ENCODE measurements at regions not wholly inside any gene's neighbourhood (a gene's known extent, or its start where the extent isn't known, plus 50 kb on each side); places are given as distances from the start of the nearest gene placed in this dataset.

DNA sequence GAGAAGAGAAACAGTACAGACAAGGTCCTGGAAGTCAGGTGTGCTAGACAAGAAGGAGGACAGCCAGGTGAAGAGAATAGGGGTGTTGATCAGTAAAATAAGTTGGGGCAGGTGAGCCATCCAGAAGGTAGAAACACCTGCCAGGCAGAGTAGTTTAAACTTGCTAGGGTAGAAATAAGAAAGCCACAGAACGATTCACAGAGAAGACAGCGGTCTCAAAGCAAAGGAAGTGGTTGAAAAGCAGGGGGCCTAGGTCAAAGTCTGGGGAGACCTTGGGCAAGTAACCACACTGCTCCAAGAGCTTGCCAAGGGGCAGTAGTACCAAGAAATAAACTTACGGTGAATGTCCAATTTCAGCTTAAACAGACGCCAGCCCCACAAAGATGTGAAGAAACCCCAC is 116.6 kb upstream of the PROX1 start:
- Histone ChIP-seq H3K27ac (no peak overlapping the region), H3K27me3 (no peaks in the 10 kb centered on the region), H3K36me3 (no peaks in the 10 kb centered on the region), H3K4me1 (no peaks in the 10 kb centered on the region), H3K4me3 (no peak overlapping the region), H3K9me3 (no peaks in the 10 kb centered on the region)
- WGBS = 92% methylated on average over 4 of the region's 4 CpGs
- DNase-seq (ENCODE audit: low spot score in 2 of 2) = no peak
- TF ChIP-seq, protein P1, sequence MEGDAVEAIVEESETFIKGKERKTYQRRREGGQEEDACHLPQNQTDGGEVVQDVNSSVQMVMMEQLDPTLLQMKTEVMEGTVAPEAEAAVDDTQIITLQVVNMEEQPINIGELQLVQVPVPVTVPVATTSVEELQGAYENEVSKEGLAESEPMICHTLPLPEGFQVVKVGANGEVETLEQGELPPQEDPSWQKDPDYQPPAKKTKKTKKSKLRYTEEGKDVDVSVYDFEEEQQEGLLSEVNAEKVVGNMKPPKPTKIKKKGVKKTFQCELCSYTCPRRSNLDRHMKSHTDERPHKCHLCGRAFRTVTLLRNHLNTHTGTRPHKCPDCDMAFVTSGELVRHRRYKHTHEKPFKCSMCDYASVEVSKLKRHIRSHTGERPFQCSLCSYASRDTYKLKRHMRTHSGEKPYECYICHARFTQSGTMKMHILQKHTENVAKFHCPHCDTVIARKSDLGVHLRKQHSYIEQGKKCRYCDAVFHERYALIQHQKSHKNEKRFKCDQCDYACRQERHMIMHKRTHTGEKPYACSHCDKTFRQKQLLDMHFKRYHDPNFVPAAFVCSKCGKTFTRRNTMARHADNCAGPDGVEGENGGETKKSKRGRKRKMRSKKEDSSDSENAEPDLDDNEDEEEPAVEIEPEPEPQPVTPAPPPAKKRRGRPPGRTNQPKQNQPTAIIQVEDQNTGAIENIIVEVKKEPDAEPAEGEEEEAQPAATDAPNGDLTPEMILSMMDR (IDR thresholded peaks at IDR 0.05) = no peak
- TF ChIP-seq POLR2AphosphoS5 (IDR thresholded peaks at IDR 0.05) (no peak), EP300 (IDR thresholded peaks at IDR 0.05) (no peak), POLR2A (IDR thresholded peaks at IDR 0.05) (no peak)

DNA sequence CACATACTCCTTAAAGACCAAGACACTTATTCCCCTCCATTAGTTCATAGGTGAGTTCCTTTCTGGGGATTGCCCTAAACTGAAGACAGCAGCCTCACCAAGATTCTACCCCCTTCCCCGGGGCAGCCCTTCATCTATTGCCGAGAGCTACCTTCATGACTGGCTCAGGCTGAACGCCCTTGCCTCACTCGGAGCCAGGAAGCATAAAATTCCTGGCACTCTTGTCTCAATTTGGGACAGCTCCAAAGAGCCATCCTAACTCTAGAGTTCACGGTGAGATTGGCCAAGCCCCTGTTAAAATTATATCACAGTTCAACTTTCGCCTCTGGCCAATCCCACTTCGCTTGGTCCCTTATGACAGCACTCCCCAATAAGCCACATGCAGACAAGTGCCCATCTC is 113.0 kb upstream of the PROX1 start:
- no peak overlapping the region for H3K27ac ChIP-seq
- no peaks in the 10 kb centered on the region for H3K4me1 ChIP-seq
- DNase-seq (ENCODE audit: low spot score in 2 of 2) = no peak
- H3K36me3 ChIP-seq = no peaks in the 10 kb centered on the region
- no peaks in the 10 kb centered on the region for H3K27me3 ChIP-seq
- no peaks in the 10 kb centered on the region for H3K9me3 ChIP-seq
- WGBS = 75% methylated on average over 7 of the region's 7 CpGs
- TF ChIP-seq, protein P1 (IDR thresholded peaks at IDR 0.05) = no peak
- no peak for TF ChIP-seq POLR2AphosphoS5 (IDR thresholded peaks at IDR 0.05)
- TF ChIP-seq EP300 (IDR thresholded peaks at IDR 0.05) = no peak
- no peak for TF ChIP-seq POLR2A (IDR thresholded peaks at IDR 0.05)
- H3K4me3 ChIP-seq = no peak overlapping the region

DNA sequence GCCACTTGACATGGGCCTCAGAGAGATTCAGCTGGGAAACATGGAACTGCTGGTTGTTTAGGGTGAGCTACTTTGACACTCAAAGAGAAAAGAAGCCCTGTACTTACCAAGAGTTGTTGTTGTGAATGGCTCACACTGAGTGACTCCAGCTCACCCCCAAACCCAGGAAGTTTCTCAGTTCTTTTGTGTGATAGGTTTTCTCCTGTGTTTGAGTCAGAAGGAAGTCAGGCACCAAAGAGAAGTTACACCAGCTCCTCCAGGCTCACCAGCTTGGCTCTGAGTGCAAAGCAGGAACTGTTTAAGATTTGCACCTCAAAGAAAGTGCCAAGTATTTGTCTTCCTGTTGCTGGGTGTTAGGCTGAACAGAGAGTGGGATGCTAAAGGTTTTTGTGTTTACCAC is 111.2 kb upstream of the PROX1 start:
- DNase-seq (ENCODE audit: low spot score in 2 of 2) = no peak
- Histone ChIP-seq H3K4me1 (no peaks in the 10 kb centered on the region), H3K27me3 (no peaks in the 10 kb centered on the region), H3K27ac (no peak overlapping the region), H3K9me3 (no peaks in the 10 kb centered on the region), H3K4me3 (no peak overlapping the region), H3K36me3 (no peaks in the 10 kb centered on the region)
- TF ChIP-seq POLR2AphosphoS5 (IDR thresholded peaks at IDR 0.05) (no peak), POLR2A (IDR thresholded peaks at IDR 0.05) (no peak), EP300 (IDR thresholded peaks at IDR 0.05) (no peak)
- TF ChIP-seq, protein P1 (IDR thresholded peaks at IDR 0.05) = no peak

DNA sequence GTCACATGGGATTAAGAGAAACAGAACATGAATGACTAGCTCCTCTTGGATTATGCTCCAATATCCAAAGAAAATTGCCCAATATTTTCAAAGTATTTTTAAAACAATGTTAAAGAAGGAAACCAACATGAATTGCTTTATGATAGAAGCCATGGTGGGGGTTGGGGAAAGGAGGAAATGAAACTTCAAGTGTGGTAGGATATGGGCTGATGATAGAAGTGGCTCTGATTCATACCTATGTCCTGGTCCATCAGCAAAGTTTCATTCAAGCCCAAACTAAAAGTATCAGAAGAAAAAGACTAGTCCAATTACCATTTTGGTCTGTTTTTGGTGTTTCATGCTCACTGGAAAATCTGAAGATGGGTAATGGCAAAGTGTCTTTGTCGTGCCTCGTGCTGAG is 104.2 kb upstream of the PROX1 start:
- H3K27me3 ChIP-seq = no peaks in the 10 kb centered on the region
- no peaks in the 10 kb centered on the region for H3K4me1 ChIP-seq
- no peaks in the 10 kb centered on the region for H3K9me3 ChIP-seq
- no peak for DNase-seq (ENCODE audit: low spot score in 2 of 2)
- H3K4me3 ChIP-seq = no peak overlapping the region
- TF ChIP-seq POLR2AphosphoS5 (IDR thresholded peaks at IDR 0.05) = no peak
- no peak for TF ChIP-seq POLR2A (IDR thresholded peaks at IDR 0.05)
- TF ChIP-seq, protein P1 (IDR thresholded peaks at IDR 0.05) = no peak
- TF ChIP-seq EP300 (IDR thresholded peaks at IDR 0.05) = no peak
- no peak overlapping the region for H3K27ac ChIP-seq
- 100% methylated on average over 2 of the region's 2 CpGs for WGBS
- no peaks in the 10 kb centered on the region for H3K36me3 ChIP-seq

DNA sequence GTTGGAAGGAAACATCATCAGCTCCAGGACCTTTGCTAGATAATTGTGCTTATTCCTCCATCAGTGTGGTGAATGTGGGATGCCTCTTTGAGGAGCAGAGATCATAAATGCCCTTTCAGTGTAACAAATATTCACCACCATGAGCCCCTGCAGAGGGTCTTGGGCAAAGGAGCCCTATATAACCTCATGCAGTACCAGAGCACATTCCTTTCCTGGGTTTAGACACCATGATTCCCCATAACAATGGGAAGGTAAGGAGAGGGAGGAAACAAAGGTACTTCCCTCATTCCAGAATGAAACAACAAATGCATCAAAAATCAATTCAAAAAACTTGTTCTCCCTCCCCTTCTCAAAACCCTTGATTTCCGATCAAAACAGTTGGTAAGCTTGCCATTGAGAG is 103.4 kb upstream of the PROX1 start:
- TF ChIP-seq, protein P1 (IDR thresholded peaks at IDR 0.05) = no peak
- TF ChIP-seq POLR2AphosphoS5 (IDR thresholded peaks at IDR 0.05) (no peak), POLR2A (IDR thresholded peaks at IDR 0.05) (no peak), EP300 (IDR thresholded peaks at IDR 0.05) (no peak)
- Histone ChIP-seq H3K4me3 (no peak overlapping the region), H3K27me3 (no peaks in the 10 kb centered on the region), H3K4me1 (no peaks in the 10 kb centered on the region), H3K36me3 (no peaks in the 10 kb centered on the region), H3K9me3 (no peaks in the 10 kb centered on the region), H3K27ac (no peak overlapping the region)
- 0% methylated on average over 1 of the region's 1 CpG for WGBS
- no peak for DNase-seq (ENCODE audit: low spot score in 2 of 2)
